Sigmoid colon (tissue), 6 donors: ENCODE measurements at regions not wholly inside any gene's neighbourhood (a gene's known extent, or its start where the extent isn't known, plus 50 kb on each side); places are given as distances from the start of the nearest gene placed in this dataset.

ENCODE experiments used
- DNase-seq: peaks from one replicate; pipeline ENCODE4 v3.0.0-alpha.2; 2019
- H3K27ac ChIP-seq, 4 donors: fragments of 200-600 bp; sonication (generic); one replicate each; pipeline ENCODE4 v1.5.1; 2016 to 2019; ENCODE audit warnings: mild to moderate bottlenecking in 1 of 4
- H3K27me3 ChIP-seq, 3 donors: fragments of 200-600 bp; sonication (generic); one replicate each; pipeline ENCODE4 v1.5.1; 2019; ENCODE audit warnings: mild to moderate bottlenecking in 1 of 3
- H3K36me3 ChIP-seq, 4 donors: fragments of 200-600 bp; sonication (generic); one replicate each; pipeline ENCODE4 v1.5.1; 2016 to 2019
- H3K4me1 ChIP-seq, 4 donors: fragments of 200-600 bp; sonication (generic); one replicate each; pipeline ENCODE4 v1.5.1; 2017 to 2019
- H3K4me3 ChIP-seq, 4 donors: fragments of 200-600 bp; sonication (generic); one replicate each; pipeline ENCODE4 v1.5.1; 2017 to 2019; ENCODE audit warnings: mild to moderate bottlenecking in 2 of 4, moderate library complexity in 1 of 4
- H3K9me3 ChIP-seq, 4 donors: fragments of 200-600 bp in 3 of 4; sonication (generic) in 3 of 4; one replicate each; pipeline versions ENCODE4 v1.5.1 to v1.6.1; 2013 to 2019
- CTCF ChIP-seq, 4 experiments: fragments of 450-650 bp in 3 of 4; fragments of 200-600 bp in 1 of 4; IDR thresholded peaks; one replicate each; pipeline ENCODE4 v1.5.1; 2016 to 2019; ENCODE audit warnings: antibody characterized with exemption in 4 of 4, mild to moderate bottlenecking in 3 of 4, moderate library complexity in 2 of 4
- EP300 ChIP-seq, 4 donors: sonication (generic); formaldehyde crosslinking; IDR thresholded peaks; one replicate each; pipeline ENCODE4 v1.6.1; 2017; ENCODE audit warnings: antibody characterized with exemption in 4 of 4
- POLR2A ChIP-seq, 2 donors: fragments of 450-650 bp; IDR thresholded peaks; one replicate each; pipeline ENCODE4 v1.6.1; 2016; ENCODE audit warnings: antibody characterized with exemption in 2 of 2, mild to moderate bottlenecking in 2 of 2, moderate library complexity in 2 of 2
- POLR2AphosphoS5 ChIP-seq, 4 donors: sonication (generic); formaldehyde crosslinking; IDR thresholded peaks; one replicate each; pipeline ENCODE4 v1.6.1; 2017; ENCODE audit warnings: antibody characterized with exemption in 4 of 4
- WGBS, 2 donors: extraction: QIAGEN DNeasy Blood & Tissue Kit; methylation state at CpG; one replicate each; pipeline ENCODE4 v1.1.7; 2013; 5-methylcytosine and 5-hydroxymethylcytosine counted together
- intact Hi-C: fragments of 100-400 bp; cut with DNase I; formaldehyde crosslinking; loops from one replicate; pipeline ENCODE4 v1.15.1; 2023
- donor health status: healthy with polysubstance abuse.
- donor health status: healthy.

GRCh38 chr14:95466506-95466905 is 49.9 kb downstream of the SYNE3 start:
- Histone ChIP-seq H3K4me1 (peaks cover 0 to 19% (median 16%) of the 10 kb centered on the region in 4 donors), H3K4me3 (no peak overlapping the region), H3K9me3 (no peaks in the 10 kb centered on the region), H3K27ac (no peak overlapping the region), H3K27me3 (no peaks in the 10 kb centered on the region), H3K36me3 (no peaks in the 10 kb centered on the region)
- TF ChIP-seq POLR2A (IDR thresholded peaks at IDR 0.05) (no peak), EP300 (IDR thresholded peaks at IDR 0.05) (no peak), POLR2AphosphoS5 (IDR thresholded peaks at IDR 0.05) (no peak), CTCF (IDR thresholded peaks at IDR 0.05) (no peak)
- WGBS, 2 donors, result 47% methylated on average over 4 of the region's 4 CpGs
- intact Hi-C loops, result no loop called here
- DNase-seq, result no peak

GRCh38 chr14:95465936-95466335 is 50.5 kb downstream of the SYNE3 start:
- no peak overlapping the region for H3K4me3 ChIP-seq
- H3K36me3 ChIP-seq, result no peaks in the 10 kb centered on the region
- no peak for DNase-seq
- WGBS, 2 donors, result 85 to 90% methylated on average over 15 of the region's 15 CpGs
- peaks cover 0 to 19% (median 16%) of the 10 kb centered on the region in 4 donors for H3K4me1 ChIP-seq
- TF ChIP-seq CTCF (IDR thresholded peaks at IDR 0.05) (no peak), EP300 (IDR thresholded peaks at IDR 0.05) (no peak), POLR2AphosphoS5 (IDR thresholded peaks at IDR 0.05) (no peak), POLR2A (IDR thresholded peaks at IDR 0.05) (no peak)
- intact Hi-C loops, result no loop called here
- H3K9me3 ChIP-seq, result no peaks in the 10 kb centered on the region
- no peaks in the 10 kb centered on the region for H3K27me3 ChIP-seq
- no peak overlapping the region for H3K27ac ChIP-seq

- Histone ChIP-seq H3K27ac (no peak overlapping the region), H3K36me3 (no peaks in the 10 kb centered on the region), H3K4me1 (peaks cover 0 to 21% (median 17%) of the 10 kb centered on the region in 4 donors), H3K9me3 (no peaks in the 10 kb centered on the region), H3K4me3 (no peak overlapping the region), H3K27me3 (no peaks in the 10 kb centered on the region)
- TF ChIP-seq POLR2AphosphoS5 (IDR thresholded peaks at IDR 0.05) (no peak), EP300 (IDR thresholded peaks at IDR 0.05) (no peak), CTCF (IDR thresholded peaks at IDR 0.05) (no peak), POLR2A (IDR thresholded peaks at IDR 0.05) (no peak)
- 90 to 94% methylated on average over 2 of the region's 3 CpGs for WGBS, 2 donors
- no peak for DNase-seq
- intact Hi-C loops, result no loop called here
Observed at GRCh38 chr14:95465358-95465757, 51.1 kb downstream of the SYNE3 start.

GRCh38 chr14:95464514-95464913 is 51.9 kb downstream of the SYNE3 start:
- DNase-seq, result no peak
- Histone ChIP-seq H3K27me3 (no peaks in the 10 kb centered on the region), H3K9me3 (no peaks in the 10 kb centered on the region), H3K36me3 (no peaks in the 10 kb centered on the region), H3K4me3 (no peak overlapping the region), H3K27ac (no peak overlapping the region), H3K4me1 (peaks cover 0 to 26% (median 19%) of the 10 kb centered on the region in 4 donors)
- intact Hi-C loops, result loop anchor here (5.0 kb wide), 1 partner anchor 643 kb away; no protein-coding TSS in a partner anchor
- 60 to 82% methylated on average over 4 of the region's 4 CpGs for WGBS, 2 donors
- no peak for TF ChIP-seq EP300 (IDR thresholded peaks at IDR 0.05)
- TF ChIP-seq POLR2A (IDR thresholded peaks at IDR 0.05), result no peak
- no peak for TF ChIP-seq POLR2AphosphoS5 (IDR thresholded peaks at IDR 0.05)
- no peak for TF ChIP-seq CTCF (IDR thresholded peaks at IDR 0.05)

GRCh38 chr14:95464103-95464502 is 52.3 kb downstream of the SYNE3 start:
- no peak for DNase-seq
- H3K36me3 ChIP-seq, result no peaks in the 10 kb centered on the region
- intact Hi-C loops, result loop anchor here (5.0 kb wide), 1 partner anchor 643 kb away; no protein-coding TSS in a partner anchor
- TF ChIP-seq EP300 (IDR thresholded peaks at IDR 0.05), result no peak
- TF ChIP-seq POLR2AphosphoS5 (IDR thresholded peaks at IDR 0.05), result no peak
- no peak for TF ChIP-seq CTCF (IDR thresholded peaks at IDR 0.05)
- no peak for TF ChIP-seq POLR2A (IDR thresholded peaks at IDR 0.05)
- H3K4me1 ChIP-seq, result peaks cover 0 to 26% (median 18%) of the 10 kb centered on the region in 4 donors
- no peak overlapping the region for H3K27ac ChIP-seq
- H3K27me3 ChIP-seq, result no peaks in the 10 kb centered on the region
- no peaks in the 10 kb centered on the region for H3K9me3 ChIP-seq
- 49 to 56% methylated on average over 6 of the region's 6 CpGs for WGBS, 2 donors
- no peak overlapping the region for H3K4me3 ChIP-seq
